C4-2B (cell line): ENCODE measurements at regions not wholly inside any gene's neighbourhood (a gene's known extent, or its start where the extent isn't known, plus 50 kb on each side); places are given as distances from the start of the nearest gene placed in this dataset.
A peak's percentile ranks its signal among the peaks of the same experiment; 100 is the strongest.

Experiments used
- ZFX ChIP-seq: fragments of 450-650 bp; IDR thresholded peaks from 2 replicates; pipeline ENCODE4 v1.6.1; 2017
- TF ChIP-seq, protein P1 (sequence below): fragments of 450-650 bp; conservative IDR thresholded peaks from 2 replicates; pipeline ENCODE4 v1.5.1; 2017; ENCODE audit warnings: mild to moderate bottlenecking

DNA sequence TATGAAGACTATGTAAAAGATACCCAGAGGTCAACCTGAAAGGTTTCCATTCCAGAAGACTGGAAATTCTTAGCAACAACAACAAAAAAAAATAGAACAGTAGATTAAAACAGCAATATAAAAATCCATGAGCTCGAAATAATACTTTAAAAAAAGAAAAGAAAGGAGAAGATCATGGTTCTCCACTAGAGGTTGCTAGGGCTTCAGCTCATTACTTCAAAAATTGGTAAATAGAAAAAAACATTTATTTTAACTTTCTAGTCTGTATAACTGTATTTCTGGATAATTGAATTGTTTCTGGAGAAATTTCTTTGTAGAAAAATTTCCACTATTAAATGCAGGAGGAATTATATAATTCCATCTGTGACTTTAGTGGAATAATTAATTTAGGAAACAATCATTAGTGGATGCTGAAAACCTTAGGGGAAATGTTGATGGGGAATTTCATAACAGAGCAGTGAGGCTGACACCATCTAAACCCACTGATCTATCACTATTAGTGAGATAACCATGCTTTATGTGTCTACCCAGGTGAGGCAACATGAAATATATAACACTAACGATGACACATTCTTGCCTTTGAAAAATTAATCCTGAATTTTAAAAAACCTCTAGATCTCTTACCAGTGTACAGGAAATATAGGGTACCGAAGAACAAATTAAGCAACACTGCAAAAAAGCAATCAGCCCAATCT lies 62.5 kb upstream of the SNRK start:
- TF ChIP-seq, protein P1, sequence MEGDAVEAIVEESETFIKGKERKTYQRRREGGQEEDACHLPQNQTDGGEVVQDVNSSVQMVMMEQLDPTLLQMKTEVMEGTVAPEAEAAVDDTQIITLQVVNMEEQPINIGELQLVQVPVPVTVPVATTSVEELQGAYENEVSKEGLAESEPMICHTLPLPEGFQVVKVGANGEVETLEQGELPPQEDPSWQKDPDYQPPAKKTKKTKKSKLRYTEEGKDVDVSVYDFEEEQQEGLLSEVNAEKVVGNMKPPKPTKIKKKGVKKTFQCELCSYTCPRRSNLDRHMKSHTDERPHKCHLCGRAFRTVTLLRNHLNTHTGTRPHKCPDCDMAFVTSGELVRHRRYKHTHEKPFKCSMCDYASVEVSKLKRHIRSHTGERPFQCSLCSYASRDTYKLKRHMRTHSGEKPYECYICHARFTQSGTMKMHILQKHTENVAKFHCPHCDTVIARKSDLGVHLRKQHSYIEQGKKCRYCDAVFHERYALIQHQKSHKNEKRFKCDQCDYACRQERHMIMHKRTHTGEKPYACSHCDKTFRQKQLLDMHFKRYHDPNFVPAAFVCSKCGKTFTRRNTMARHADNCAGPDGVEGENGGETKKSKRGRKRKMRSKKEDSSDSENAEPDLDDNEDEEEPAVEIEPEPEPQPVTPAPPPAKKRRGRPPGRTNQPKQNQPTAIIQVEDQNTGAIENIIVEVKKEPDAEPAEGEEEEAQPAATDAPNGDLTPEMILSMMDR = peak; percentile 44
- TF ChIP-seq ZFX = no peak
